ENCODE measurements at regions not wholly inside any gene's neighbourhood (a gene's known extent, or its start where the extent isn't known, plus 50 kb on each side); places are given as distances from the start of the nearest gene placed in this dataset.

GRCh38 chr3:163655021-163655420 is 1423.3 kb downstream of the SI start:
- H3K4me3 ChIP-seq (ENCODE audit: control extremely low read depth in 1 of 5, extremely low read depth in 1 of 5, insufficient read depth in 1 of 5, low read depth in 2 of 5, low read length in 4 of 5): no peak overlapping the region
- 81% methylated on average over 9 of the region's 11 CpGs for WGBS (ENCODE audit: insufficient coverage)
- Mint-ChIP-seq H3K27me3 (no peaks in the 10 kb centered on the region), H3K27ac (no peak overlapping the region), H3K4me3 (no peak overlapping the region), H3K9me3 (ENCODE audit: insufficient read depth) (no peaks in the 10 kb centered on the region), H3K4me1 (no peaks in the 10 kb centered on the region)
- H3K9ac ChIP-seq (ENCODE audit: low read length): no peak overlapping the region
- no peaks in the 10 kb centered on the region for H3K79me2 ChIP-seq (ENCODE audit: control insufficient read depth, insufficient read depth, low read length)
- peaks cover 0 to 7% (median 0%) of the 10 kb centered on the region in 3 donors for H3K9me3 ChIP-seq (ENCODE audit: control extremely low read depth in 1 of 3, control insufficient read depth in 2 of 3, insufficient read depth in 1 of 3, low read length in 2 of 3)
- POLR2A ChIA-PET: no interaction called here
- intact Hi-C loops (cut with micrococcal nuclease): no loop called here
- no peak for TF ChIP-seq EZH2 (IDR thresholded peaks at IDR 0.05; ENCODE audit: borderline replicate concordance, insufficient read depth, low read depth, low read length, poor library complexity, severe bottlenecking)
- no peak for TF ChIP-seq CTCF (IDR thresholded peaks at IDR 0.05)
- H3K27me3 ChIP-seq (replicated peaks in 1 of 4; ENCODE audit: control extremely low read depth in 1 of 4, control insufficient read depth in 3 of 4, insufficient read depth in 4 of 4, low read length in 3 of 4): no peaks in the 10 kb centered on the region
- H4K20me1 ChIP-seq (ENCODE audit: control insufficient read depth, insufficient read depth, low read length, poor library complexity, severe bottlenecking): no peaks in the 10 kb centered on the region
- H3K27ac ChIP-seq (ENCODE audit: low read length in 2 of 2): no peak overlapping the region
- DNase-seq (no peak), ATAC-seq (ENCODE audit: low read depth) (no peak)
- no peaks in the 10 kb centered on the region for H3K4me1 ChIP-seq (ENCODE audit: control insufficient read depth in 2 of 2, insufficient read depth in 2 of 2, low read length in 2 of 2)
- CTCF ChIA-PET: no interaction called here
- no peaks in the 10 kb centered on the region for H3K36me3 ChIP-seq (replicated peaks in 1 of 2; ENCODE audit: control extremely low read depth in 1 of 2, control insufficient read depth in 1 of 2, extremely low read depth in 1 of 2, insufficient read depth in 2 of 2, low read length in 1 of 2)
- H2AFZ ChIP-seq (ENCODE audit: insufficient read depth, low read depth, low read length, poor library complexity, severe bottlenecking): no peak overlapping the region
- H3K4me2 ChIP-seq (replicated peaks; ENCODE audit: low read depth, low read length, poor library complexity, severe bottlenecking): no peak overlapping the region

- TF ChIP-seq CTCF (IDR thresholded peaks at IDR 0.05) (no peak), EZH2 (IDR thresholded peaks at IDR 0.05; ENCODE audit: borderline replicate concordance, insufficient read depth, low read depth, low read length, poor library complexity, severe bottlenecking) (no peak)
- Histone ChIP-seq H3K27me3 (replicated peaks in 1 of 4; ENCODE audit: control extremely low read depth in 1 of 4, control insufficient read depth in 3 of 4, insufficient read depth in 4 of 4, low read length in 3 of 4) (no peaks in the 10 kb centered on the region), H3K4me3 (ENCODE audit: control extremely low read depth in 1 of 5, extremely low read depth in 1 of 5, insufficient read depth in 1 of 5, low read depth in 2 of 5, low read length in 4 of 5) (no peak overlapping the region), H3K79me2 (ENCODE audit: control insufficient read depth, insufficient read depth, low read length) (no peaks in the 10 kb centered on the region), H3K9me3 (ENCODE audit: control extremely low read depth in 1 of 3, control insufficient read depth in 2 of 3, insufficient read depth in 1 of 3, low read length in 2 of 3) (peaks cover 0 to 4% (median 2%) of the 10 kb centered on the region in 3 donors), H3K4me2 (replicated peaks; ENCODE audit: low read depth, low read length, poor library complexity, severe bottlenecking) (no peak overlapping the region), H3K36me3 (replicated peaks in 1 of 2; ENCODE audit: control extremely low read depth in 1 of 2, control insufficient read depth in 1 of 2, extremely low read depth in 1 of 2, insufficient read depth in 2 of 2, low read length in 1 of 2) (no peaks in the 10 kb centered on the region), H3K4me1 (ENCODE audit: control insufficient read depth in 2 of 2, insufficient read depth in 2 of 2, low read length in 2 of 2) (no peaks in the 10 kb centered on the region), H4K20me1 (ENCODE audit: control insufficient read depth, insufficient read depth, low read length, poor library complexity, severe bottlenecking) (no peaks in the 10 kb centered on the region), H3K27ac (ENCODE audit: low read length in 2 of 2) (no peak overlapping the region), H2AFZ (ENCODE audit: insufficient read depth, low read depth, low read length, poor library complexity, severe bottlenecking) (no peak overlapping the region), H3K9ac (ENCODE audit: low read length) (no peak overlapping the region)
- ATAC-seq (ENCODE audit: low read depth): no peak
- no peak overlapping the region for H3K4me3 Mint-ChIP-seq
- POLR2A ChIA-PET: no interaction called here
- no peaks in the 10 kb centered on the region for H3K4me1 Mint-ChIP-seq
- no CpG with 5 or more reads among the region's 3 CpGs for WGBS (ENCODE audit: insufficient coverage)
- CTCF ChIA-PET: no interaction called here
- DNase-seq: no peak
- H3K9me3 Mint-ChIP-seq (ENCODE audit: insufficient read depth): peaks cover 10% of the 10 kb centered on the region
- no peak overlapping the region for H3K27ac Mint-ChIP-seq
- no peaks in the 10 kb centered on the region for H3K27me3 Mint-ChIP-seq
- intact Hi-C loops (cut with micrococcal nuclease): no loop called here
These were observed 1434.1 kb downstream of the SI start for GRCh38 chr3:163644172-163644571.

All from B cell (primary cell).